NCI-H1417 (cell line): ENCODE measurements at regions not wholly inside any gene's neighbourhood (a gene's known extent, or its start where the extent isn't known, plus 50 kb on each side); places are given as distances from the start of the nearest gene placed in this dataset.

Source experiments
- DNase-seq, 3 experiments: peaks; one replicate each; lab custom pipeline; 2025; lab: John Stamatoyannopoulos, UW

DNA sequence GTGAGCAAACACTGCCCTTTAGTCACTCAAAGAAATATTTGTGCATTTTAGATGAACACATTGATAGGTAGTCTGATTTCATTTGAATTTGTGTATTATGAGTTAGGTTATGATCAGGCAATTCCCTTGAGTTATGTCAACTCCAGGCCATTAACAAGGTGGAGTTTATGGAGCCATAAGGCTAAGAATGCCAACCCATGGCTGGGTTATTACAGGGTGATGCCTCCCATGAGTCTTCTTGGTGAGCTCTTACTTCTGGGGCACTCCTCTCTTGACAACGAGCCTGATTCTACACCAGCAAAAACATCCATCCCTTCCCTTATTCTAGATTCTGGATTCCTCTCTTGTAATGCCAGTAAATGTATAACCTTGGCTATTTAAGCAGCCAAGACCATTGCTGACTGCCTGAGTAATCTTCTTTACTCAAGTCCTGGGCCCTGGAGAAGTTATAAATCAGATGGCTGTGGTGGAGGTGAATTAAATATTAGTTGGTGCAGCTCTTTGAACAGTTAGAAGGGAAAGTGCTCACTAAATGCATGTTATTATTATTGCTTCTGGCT, 645.7 kb upstream of the TENM4 start:
- DNase-seq: no peak

DNA sequence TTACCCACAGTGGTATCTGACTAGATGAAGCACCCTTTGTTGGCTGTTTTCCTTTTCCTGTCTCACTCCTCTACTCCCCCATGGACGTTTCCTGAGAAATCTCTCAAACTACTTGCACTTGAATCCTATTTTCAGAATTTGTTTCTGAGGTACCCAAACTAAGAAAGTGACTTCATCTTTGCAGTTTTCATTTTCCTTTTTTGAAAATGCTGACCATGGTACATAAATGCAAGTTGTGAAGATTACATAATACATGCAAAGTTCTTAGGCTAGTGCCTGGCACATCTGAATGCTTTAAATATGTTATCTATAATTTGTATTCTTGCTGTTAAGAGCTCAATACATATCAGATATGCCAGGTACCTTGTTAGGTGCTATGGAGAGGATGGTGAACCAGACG, 644.7 kb upstream of the TENM4 start:
- DNase-seq: no peak

GRCh38 chr11:80084608-80085007, 643.8 kb upstream of the TENM4 start:
- DNase-seq: peak in 2 of 3 experiments; percentile 8 to 72

DNA sequence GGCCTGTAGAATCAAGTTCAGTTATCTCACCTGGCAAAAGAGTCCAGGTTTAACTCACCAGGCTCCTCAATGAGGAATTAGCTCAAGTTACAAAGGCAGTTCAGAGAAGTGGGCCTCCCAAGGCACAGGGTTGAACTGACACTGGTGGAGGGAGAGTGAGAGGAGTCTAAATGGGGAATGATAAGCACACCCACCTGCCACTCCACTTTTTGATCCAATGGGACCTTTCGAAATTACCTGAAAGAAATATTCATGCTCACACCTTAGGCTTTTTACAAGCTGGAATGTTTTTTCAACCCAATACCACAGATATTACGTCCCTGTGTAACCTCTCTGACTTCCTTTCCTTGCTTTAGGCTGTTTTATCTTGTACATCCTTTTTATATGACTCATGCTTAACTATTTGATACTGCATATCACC, 642.7 kb upstream of the TENM4 start:
- peak in 1 of 3 experiments; percentile 12 for DNase-seq

DNA sequence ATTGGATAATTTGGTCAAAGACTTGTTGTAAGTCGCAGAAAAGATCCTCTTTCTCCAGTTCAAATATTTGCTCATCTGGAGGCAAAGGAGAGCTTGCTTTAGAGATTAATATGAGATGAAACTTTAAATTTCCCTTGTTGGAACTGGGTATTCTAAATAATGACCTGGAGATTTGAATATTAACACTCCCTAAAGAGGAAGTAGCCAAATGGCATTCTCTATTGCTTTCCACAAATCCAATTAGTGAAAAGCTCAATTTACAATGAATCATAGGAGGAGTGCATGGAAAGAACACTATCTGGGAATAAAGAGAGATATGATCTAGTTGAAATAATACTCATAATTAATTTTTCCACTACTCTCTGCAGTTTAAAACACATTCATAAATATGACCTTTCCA, 641.6 kb upstream of the TENM4 start:
- DNase-seq: no peak

GRCh38 chr11:80077113-80077512, 636.3 kb upstream of the TENM4 start:
- no peak for DNase-seq

- peak in 2 of 3 experiments; percentile 19 to 64 for DNase-seq
These were observed 634.0 kb upstream of the TENM4 start for GRCh38 chr11:80074837-80075236.

DNA sequence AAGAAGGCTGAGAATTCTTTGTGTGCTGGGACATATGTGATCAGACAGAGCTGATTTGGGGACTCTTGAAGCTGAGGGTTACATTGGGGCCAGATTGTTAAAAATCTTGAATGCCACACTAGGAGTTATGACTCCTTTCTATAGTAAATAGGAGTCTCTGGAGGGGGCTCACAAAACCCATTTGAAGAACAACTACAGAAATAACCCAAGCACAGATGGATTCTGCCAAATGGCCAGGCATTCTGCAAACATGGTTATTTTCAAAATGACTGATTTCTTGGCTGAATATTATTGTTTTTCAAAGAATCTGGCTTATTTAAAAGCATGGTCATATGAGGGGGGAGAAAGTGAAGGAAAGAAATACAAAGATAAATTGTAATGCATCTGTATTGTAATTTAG, 625.5 kb upstream of the TENM4 start:
- DNase-seq: no peak

- no peak for DNase-seq
These were observed 624.3 kb upstream of the TENM4 start for GRCh38 chr11:80065086-80065485.

- no peak for DNase-seq
These were observed 620.2 kb upstream of the TENM4 start for GRCh38 chr11:80061056-80061455.

DNA sequence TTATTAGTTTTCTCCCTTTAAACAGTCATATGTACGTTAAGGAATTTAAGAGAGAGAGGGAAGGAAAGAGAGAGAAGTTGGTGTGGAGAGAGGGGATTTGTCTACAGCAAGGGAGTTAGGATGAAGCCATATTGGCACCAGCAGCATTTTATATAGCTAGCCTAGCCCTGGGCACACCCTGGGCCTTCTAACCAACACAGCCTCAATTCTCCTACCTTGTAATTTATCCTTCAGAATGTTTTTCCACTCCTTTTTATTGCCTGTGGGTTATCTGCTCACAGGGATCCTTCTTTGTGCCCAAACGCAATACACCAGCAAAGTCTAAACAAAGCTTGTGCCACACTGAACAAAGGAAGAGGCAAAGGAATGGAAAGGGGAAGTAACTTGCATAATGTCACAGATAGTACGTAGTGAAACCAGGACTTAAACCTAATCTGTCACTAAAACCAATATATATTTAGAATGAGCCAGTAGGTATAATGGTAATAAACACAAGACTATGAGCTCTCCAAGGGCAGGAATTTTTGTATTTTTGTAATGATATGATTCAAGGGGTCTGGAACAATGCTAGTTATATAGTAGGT, 613.8 kb upstream of the TENM4 start:
- DNase-seq: no peak

GRCh38 chr11:80048513-80048912, 607.7 kb upstream of the TENM4 start:
- no peak for DNase-seq

- DNase-seq: no peak
These were observed 600.5 kb upstream of the TENM4 start for GRCh38 chr11:80041136-80042000.

DNA sequence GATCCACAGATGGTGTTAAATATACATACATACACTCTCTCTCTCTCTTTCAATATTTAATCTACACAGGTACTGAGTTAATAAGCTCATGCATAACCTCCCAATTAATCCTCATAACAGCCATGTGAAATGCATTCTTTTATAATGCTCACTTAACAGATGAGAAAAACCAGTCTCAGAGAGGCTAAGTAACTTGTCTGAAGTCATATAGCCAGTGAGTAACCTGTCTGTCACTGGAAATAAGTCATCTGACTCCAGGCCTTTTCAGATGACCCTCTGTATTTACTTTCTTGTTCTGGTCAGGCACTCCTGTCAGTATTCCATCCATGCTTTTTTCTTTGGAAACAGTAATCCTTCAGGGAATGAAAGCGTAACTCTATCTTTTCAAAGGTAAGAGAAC, 594.0 kb upstream of the TENM4 start:
- DNase-seq: no peak

DNA sequence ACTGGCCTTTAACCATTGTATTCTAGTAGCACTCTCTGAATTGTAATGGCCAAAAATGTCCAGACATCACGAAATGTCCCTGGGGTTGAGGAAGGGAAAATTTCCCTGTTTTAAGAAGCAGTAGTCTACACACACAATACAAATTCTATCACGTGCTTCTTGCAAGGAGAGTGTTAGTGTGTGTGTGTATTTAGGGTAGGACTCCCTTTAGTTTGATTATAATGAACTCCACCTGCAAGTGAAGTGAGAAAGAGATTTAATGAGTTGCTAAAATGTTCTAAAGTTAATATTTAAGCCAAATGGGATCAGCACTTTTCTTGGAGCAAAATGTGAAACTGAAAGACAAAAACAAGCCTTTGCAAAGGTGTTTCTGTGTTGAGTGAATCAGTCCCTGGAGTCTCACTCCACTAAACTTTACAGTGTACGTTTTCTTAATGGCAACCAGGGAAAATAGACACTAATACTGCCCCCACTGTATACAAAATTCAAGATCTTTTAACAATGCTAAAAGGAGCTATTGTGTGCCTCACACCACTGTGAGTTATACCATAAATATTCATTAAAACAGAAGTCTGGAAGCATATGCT, 590.3 kb upstream of the TENM4 start:
- DNase-seq: no peak

- no peak for DNase-seq
These were observed 588.2 kb upstream of the TENM4 start for GRCh38 chr11:80028998-80029397.

- DNase-seq: peak in 2 of 3 experiments; percentile 56 to 85
These were observed 583.3 kb upstream of the TENM4 start for GRCh38 chr11:80024119-80024518.

- DNase-seq: no peak
These were observed 582.6 kb upstream of the TENM4 start for GRCh38 chr11:80023386-80023785.

DNA sequence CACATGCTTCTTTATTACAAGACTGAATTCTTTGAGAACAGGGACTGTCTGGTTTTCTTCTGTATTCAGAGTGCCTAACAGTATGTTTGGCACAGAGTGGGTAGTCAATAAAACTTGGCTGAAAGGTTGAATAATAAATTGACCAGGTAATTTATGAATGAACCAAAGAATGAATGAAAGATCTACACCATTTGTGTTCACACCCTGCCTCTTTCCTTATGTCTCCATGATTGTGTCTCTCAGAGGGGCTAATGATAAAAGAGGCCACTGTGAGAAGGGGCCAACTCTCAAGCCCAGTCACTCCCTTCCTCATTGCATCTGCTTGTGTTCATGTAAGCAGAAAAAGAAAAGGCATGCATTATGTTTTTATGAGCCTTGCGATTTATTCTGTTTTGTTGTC, 569.7 kb upstream of the TENM4 start:
- DNase-seq: no peak

DNA sequence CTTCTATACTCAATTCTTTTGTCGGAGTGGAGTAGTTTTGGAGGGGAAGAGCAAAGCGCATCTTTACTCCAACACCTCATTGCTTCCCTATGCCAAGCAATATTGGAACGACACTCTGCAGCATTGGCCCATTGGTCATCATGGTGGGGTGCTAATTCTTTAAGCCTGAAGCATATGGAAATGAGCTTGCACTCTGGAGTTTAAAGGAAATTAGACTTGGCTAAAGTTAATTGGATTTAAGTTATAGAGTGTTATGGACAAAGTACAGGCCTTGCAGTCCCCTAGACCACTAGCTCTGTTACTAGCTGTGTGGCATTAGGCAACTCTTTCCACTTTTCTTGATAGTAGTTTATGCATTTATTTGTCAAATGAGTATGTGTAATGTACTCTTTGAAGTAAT, 568.3 kb upstream of the TENM4 start:
- DNase-seq: no peak

GRCh38 chr11:80007616-80008015, 566.8 kb upstream of the TENM4 start:
- no peak for DNase-seq

GRCh38 chr11:79990141-79990540, 549.3 kb upstream of the TENM4 start:
- DNase-seq: no peak

DNA sequence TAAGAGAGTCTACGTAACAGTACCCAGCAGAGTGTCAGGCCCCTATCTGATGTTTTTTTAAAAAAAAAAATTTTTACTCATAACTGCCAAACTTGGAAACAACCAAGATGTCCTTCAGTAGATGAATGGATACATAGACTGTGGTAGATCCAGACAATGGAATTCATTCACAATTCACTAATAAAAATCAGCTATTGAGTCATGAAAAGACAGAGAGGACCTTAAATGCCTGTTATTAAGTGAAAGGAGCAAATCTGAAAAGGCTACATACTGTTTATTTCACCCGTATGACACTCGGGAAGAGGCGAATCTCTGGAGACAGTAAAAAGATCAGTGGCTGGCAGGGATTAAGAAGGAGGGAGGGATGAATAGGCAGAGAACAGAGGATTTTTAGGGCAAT, 541.4 kb upstream of the TENM4 start:
- no peak for DNase-seq
